ACHN (cell line): ENCODE measurements at regions not wholly inside any gene's neighbourhood (a gene's known extent, or its start where the extent isn't known, plus 50 kb on each side); places are given as distances from the start of the nearest gene placed in this dataset.

Experiments
- DNase-seq: peaks from one replicate; pipeline ENCODE4 v3.0.0-alpha.2; 2015
- in situ Hi-C: cut with HindIII; loops from 2 replicates; pipeline ENCODE4 v1.10.0; 2017; ENCODE audit warnings: low sequenced_read_pairs, low pct_ligation_motif_present, low pct_unique_long_range_greater_than_20kb

DNA sequence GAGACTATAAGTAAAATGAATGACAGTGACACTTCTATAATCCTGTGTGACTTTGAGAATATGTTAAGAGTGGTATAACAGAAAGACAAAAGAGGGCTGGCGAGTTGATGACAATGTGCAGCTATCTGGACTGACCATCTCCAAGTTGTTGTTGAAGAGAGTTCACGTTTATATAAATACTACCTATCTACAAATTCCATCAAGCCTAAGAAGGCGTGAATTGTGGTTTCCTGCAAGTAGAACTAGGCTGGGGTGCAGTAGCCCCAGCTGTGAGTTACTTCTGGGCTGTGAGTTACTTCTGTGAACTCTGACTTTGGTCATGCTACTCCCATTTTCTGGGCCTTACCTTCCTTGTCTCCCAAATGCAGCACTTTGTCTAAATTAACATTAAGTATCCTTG, 561.0 kb downstream of the TBC1D4 start:
- in situ Hi-C loops, result no loop called here
- DNase-seq, result no peak

- DNase-seq, result no peak
- in situ Hi-C loops, result no loop called here
Measured at GRCh38 chr13:74920361-74920760, 561.6 kb downstream of the TBC1D4 start.

DNA sequence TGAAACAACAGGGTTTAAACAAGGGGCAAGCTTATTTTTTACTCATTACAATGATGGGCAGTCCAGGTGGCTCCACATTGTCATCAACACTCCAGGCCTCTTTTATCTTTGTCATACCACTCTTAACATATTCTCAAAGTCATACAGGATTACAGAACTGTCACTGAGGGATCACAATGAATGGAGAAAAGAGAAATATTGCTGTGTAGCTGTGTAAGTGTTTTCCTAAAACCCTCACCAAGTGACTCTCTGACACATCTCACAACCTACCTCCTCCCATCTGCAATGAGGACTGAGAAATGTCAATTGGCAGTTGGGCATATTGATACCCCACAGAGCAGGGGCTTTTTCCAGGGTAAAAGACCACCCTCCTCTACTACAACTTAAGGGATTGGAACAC, 562.1 kb downstream of the TBC1D4 start:
- in situ Hi-C loops, result no loop called here
- no peak for DNase-seq

DNA sequence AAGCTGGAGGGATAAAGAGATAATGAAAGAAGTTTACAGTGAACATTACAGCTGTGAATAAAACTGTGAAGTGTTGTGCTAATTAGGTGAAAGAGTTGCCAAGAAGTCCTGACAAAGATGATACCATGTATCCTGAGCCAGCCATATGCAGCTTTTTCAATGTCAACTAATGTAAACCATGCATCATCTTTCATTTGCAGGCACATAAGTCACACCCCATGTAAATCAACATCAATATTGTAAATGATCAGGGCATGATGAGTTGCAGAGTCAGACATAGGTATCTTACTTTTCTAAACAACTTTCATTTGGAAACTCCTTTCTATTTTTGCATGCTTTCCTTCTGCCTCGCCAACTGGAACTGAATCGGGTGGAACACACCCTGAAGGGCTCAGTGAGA, 569.1 kb downstream of the TBC1D4 start:
- in situ Hi-C loops, result no loop called here
- DNase-seq, result no peak

DNA sequence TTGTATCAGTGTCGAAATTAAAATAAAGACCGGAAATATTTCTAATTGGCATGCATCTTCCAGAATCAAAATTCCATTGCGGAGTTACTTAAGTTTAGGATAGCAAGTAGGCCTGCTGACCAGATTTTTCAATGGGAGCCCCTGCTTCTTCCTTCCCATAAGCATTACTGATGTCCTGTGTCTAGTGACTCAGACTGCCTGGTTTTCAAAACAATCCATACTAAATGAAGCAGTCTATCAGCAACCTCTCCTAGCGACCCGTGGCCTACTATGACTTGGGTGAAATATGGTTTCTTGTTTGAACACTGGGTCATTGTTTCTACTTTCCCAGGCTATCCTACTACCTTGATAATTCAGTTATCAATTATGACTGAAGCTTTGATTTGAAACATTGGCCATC, 571.6 kb downstream of the TBC1D4 start:
- no peak for DNase-seq

DNA sequence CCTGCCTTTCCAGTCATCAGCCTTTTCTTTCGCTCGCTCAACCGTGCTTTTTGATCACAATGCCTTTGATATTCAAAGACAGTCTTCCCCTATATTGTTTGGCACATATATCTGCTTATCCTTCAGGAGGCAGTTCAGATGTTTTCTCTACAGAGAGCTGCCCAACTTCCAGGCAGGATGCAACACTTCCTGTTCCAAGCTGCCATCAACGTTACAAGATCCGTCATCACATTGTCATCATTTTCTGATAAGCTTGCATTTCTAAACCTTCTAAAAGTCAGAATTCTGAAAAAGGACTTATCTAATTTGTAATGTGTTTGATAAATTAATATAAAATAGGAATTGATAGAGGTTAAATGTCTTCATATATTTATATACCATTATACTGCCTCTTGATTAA, 574.2 kb downstream of the TBC1D4 start:
- in situ Hi-C loops, result no loop called here
- no peak for DNase-seq

More for the DNA sequence above, 571.6 kb downstream of the TBC1D4 start:
- in situ Hi-C loops, result no loop called here

DNA sequence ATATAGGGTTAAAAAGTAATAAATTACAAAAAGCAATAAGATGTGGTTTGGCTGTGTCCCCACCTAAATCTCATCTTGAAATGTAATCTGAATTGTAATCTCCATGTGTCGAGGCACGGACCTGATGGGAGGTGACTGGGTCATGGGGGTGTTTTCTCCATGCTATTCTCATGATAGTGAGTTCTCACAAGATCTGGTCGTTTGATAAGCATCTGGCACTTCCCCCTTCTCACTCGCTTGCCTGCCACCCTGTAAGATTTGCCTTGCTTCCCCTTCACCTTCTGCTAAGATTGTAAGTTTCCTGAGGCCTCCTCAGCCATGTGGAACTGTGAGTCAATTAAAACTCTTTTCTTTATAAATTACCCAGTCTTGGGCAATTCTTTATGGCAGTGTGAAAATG, 577.4 kb downstream of the TBC1D4 start:
- in situ Hi-C loops, result no loop called here
- no peak for DNase-seq

DNA sequence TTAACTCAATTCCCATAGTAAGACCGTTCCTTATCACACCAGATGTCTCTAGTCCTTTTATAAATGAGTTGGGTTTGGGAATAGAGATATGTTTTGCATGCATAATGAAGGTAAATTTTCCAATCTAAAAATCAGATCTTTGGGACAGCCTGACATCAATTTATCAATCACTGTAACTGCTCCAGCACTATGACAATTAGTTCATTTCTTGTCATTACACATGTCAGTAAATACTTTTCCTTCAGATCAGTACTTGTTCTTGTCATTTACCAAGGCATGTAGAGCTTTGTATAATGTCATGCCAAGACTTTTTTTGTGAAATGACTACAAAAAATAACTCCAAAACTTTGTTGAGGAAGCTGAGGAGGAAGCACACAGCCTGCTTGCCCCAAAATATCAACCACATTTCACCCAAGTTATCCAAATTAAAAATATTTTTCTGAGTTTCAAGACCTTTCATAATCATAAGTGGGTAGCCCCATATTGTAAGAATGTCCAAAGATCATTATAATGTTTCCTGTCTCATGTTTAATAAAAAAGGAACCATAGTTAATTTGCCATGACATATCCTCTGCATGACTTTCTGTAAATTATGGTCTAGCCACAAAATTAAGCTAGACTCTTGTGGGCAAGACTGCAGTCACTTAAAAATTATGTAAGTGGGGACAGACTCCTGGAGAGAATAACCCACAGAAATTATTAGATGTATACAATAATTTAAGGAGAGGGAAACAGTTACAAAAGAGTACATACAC, 586.8 kb downstream of the TBC1D4 start:
- in situ Hi-C loops, result no loop called here
- DNase-seq, result no peak

GRCh38 chr13:74892096-74892495, 589.9 kb downstream of the TBC1D4 start:
- no peak for DNase-seq
- in situ Hi-C loops, result no loop called here

- in situ Hi-C loops, result no loop called here
Measured at GRCh38 chr13:74891610-74892009, 590.4 kb downstream of the TBC1D4 start.

DNA sequence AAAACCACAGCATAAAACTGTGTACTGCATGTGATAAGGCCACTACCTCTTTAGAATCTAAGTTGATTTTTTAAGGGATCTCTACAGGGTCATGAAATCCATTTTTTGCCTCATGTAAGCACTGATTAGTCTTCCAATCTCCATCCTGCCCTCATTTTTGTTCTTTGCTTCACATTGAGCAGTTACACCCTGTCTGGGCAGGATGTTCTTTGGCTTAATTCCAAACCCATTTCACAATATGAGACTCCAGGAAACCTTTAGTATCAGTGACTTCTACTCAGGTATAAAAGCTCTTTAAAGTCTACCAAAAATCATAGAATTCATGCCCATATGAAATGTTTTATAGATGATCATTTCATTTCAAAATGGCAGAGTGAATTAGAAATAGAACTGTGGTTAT, 592.6 kb downstream of the TBC1D4 start:
- in situ Hi-C loops, result no loop called here
- DNase-seq, result no peak

More at GRCh38 chr13:74891610-74892009, 590.4 kb downstream of the TBC1D4 start:
- DNase-seq, result peak; percentile 6

DNA sequence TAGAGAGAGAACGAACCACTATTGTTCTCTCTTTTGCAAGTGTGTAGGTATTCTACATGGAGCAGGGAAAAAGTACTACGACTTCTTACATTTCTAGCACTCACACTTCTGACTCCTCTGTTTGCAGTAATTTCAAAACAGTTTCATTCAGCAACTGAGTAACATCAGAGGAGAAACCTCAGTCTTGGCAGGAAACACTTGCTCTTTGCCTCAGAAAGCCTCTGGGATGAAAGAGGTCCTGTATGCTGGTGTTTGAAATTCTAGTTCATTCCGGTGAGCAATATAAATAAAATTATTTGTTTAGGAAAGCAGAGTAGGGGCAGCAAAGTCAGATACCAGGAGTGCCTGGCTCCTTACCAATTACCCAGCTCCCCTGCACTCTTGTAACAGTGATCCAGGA, 595.5 kb downstream of the TBC1D4 start:
- DNase-seq, result no peak
- in situ Hi-C loops, result no loop called here

- DNase-seq, result no peak
- in situ Hi-C loops, result no loop called here
Measured at GRCh38 chr13:74883834-74884233, 598.1 kb downstream of the TBC1D4 start.

GRCh38 chr13:74871369-74872070, 610.4 kb downstream of the TBC1D4 start:
- in situ Hi-C loops, result no loop called here
- no peak for DNase-seq

DNA sequence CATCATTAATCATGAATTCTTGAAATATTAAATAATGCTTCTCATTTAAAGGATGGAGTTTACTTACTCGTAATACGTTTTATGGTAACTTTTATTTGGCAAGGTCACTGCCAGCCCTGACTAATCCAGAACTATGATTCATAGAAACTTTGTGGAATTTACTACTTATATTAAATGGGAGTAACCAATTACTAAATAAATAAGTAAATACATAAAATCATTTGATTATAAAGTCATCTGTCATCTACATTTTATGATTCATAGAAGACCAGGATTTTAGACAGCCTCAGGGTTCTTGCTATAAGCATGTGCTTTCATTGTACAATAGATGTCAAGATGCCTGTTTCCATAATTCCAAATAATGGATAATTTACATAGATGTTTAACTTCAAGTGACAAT, 611.1 kb downstream of the TBC1D4 start:
- no peak for DNase-seq
- in situ Hi-C loops, result no loop called here

GRCh38 chr13:74869846-74870245, 612.1 kb downstream of the TBC1D4 start:
- DNase-seq, result no peak
- in situ Hi-C loops, result no loop called here

DNA sequence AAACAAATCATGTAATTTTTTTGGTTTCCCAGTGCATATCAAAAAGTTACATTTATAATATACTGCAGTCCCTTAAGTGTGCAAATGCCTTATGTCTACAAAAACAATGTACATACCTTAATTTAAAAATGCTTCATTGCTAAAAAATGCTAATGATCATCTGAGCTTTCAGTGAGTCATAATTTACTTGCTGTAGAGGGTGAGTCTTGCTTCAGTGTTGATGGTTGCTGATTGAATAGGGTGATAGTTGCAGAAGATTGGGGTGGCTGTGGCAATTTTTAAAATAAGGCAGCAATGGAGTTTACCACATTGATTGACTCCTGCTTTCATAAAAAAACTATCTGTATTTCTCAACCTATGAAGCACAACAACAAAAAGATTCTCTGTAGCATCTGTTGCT, 613.9 kb downstream of the TBC1D4 start:
- in situ Hi-C loops, result no loop called here
- no peak for DNase-seq

- no peak for DNase-seq
- in situ Hi-C loops, result no loop called here
Measured at GRCh38 chr13:74867460-74867859, 614.5 kb downstream of the TBC1D4 start.

DNA sequence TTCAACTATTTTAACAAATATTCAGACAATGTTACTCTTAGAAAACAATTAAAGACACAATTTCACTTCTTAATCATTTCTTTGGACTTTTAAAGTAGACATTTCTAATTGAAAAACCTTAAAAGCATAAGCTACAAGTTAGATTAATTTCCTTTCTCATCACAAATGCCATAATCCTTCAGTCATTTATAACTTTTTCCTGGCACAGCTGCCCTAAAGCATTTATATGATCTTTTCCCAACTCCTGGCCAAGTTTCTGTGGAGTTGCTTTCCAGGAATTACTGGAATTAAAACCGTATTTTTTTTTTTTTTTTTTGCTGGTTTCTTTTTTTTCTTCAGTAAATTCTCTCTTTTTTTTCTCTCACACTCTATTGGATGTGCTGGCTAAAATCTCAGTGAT, 615.9 kb downstream of the TBC1D4 start:
- in situ Hi-C loops, result no loop called here
- DNase-seq, result no peak

- no peak for DNase-seq
- in situ Hi-C loops, result no loop called here
Measured at GRCh38 chr13:74865656-74866055, 616.3 kb downstream of the TBC1D4 start.
